Activated naive CD4-positive, alpha-beta T cell treated with anti-CD3 and anti-CD28 coated beads, Interleukin-2, amount 50 U/mL, for 24 hours (primary cell): ENCODE measurements at regions not wholly inside any gene's neighbourhood (a gene's known extent, or its start where the extent isn't known, plus 50 kb on each side); places are given as distances from the start of the nearest gene placed in this dataset.

Source experiments
- H3K27ac Mint-ChIP-seq: one replicate; pipeline ENCODE4 v1.8.0; 2021; ENCODE audit warnings: mild to moderate bottlenecking, mixed read lengths
- H3K27me3 Mint-ChIP-seq: one replicate; pipeline ENCODE4 v1.8.0; 2021; ENCODE audit warnings: mixed read lengths
- H3K36me3 Mint-ChIP-seq: one replicate; pipeline ENCODE4 v1.8.0; 2021; ENCODE audit warnings: mixed read lengths
- H3K4me1 Mint-ChIP-seq: one replicate; pipeline ENCODE4 v1.8.0; 2021; ENCODE audit warnings: mixed read lengths
- H3K4me3 Mint-ChIP-seq: one replicate; pipeline ENCODE4 v1.8.0; 2021; ENCODE audit warnings: mild to moderate bottlenecking, mixed read lengths
- H3K9me3 Mint-ChIP-seq: one replicate; pipeline ENCODE4 v1.8.0; 2021; ENCODE audit warnings: mixed read lengths

GRCh38 chr12:107396991-107397390, 288.6 kb upstream of the PWP1 start:
- H3K36me3 Mint-ChIP-seq = no peaks in the 10 kb centered on the region

DNA sequence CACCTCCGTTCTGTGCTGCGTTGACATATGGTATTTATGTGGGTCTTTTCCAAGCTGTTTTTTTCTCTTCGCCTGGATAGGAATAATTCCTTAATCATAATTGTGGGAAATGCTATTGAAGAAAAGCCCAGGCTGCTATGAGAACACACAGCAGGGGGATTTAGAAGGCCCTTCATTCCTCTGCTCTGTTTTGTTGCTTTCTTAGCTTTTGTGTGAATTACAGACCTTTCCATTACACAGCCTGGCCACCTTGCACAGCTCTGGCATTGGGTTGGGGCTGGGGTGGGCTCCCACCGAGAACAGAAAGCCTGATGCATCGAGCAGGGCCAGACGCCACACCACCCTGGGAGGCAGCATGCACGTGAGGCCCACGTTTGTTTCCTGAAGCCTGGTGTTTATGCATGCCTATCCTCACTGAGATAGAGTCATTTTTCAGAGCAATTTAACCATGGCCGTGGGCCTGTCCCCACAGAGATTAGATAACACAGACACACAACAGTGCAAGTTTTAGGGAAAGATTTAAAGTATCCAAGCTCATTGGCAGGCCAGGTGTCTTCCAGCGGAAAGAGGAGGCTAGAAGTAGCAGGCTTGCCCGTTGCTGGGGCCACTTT, 287.6 kb upstream of the PWP1 start:
- H3K36me3 Mint-ChIP-seq = no peaks in the 10 kb centered on the region
- no peaks in the 10 kb centered on the region for H3K9me3 Mint-ChIP-seq
- no peak overlapping the region for H3K27ac Mint-ChIP-seq
- H3K4me3 Mint-ChIP-seq = no peak overlapping the region
- H3K4me1 Mint-ChIP-seq = peaks cover 44% of the 10 kb centered on the region
- H3K27me3 Mint-ChIP-seq = no peaks in the 10 kb centered on the region

More at GRCh38 chr12:107396991-107397390, 288.6 kb upstream of the PWP1 start:
- Mint-ChIP-seq H3K27ac (no peak overlapping the region), H3K4me1 (peaks cover 46% of the 10 kb centered on the region), H3K4me3 (no peak overlapping the region), H3K9me3 (no peaks in the 10 kb centered on the region), H3K27me3 (no peaks in the 10 kb centered on the region)

DNA sequence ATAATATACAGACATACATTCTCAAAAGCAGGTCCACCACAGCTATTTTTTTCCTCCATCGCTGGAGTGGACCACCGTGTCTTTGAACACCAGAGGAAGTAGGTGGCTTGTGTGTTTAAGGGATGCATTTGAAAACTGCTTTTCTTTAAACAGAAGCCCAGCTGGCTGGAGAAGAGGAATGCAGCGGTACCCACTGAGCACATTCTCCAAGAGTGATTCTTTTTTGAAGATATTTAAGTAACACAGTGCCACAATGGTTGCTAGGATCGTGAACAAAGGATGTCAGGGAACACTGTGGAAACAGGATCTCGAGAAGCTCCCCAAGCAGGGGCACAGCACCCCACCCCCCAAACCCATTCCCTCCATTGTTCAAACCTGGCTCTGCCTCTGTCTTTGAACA, 286.6 kb upstream of the PWP1 start:
- Mint-ChIP-seq H3K4me1 (peaks cover 38% of the 10 kb centered on the region), H3K9me3 (no peaks in the 10 kb centered on the region), H3K27ac (no peak overlapping the region), H3K4me3 (no peak overlapping the region), H3K36me3 (no peaks in the 10 kb centered on the region), H3K27me3 (no peaks in the 10 kb centered on the region)

DNA sequence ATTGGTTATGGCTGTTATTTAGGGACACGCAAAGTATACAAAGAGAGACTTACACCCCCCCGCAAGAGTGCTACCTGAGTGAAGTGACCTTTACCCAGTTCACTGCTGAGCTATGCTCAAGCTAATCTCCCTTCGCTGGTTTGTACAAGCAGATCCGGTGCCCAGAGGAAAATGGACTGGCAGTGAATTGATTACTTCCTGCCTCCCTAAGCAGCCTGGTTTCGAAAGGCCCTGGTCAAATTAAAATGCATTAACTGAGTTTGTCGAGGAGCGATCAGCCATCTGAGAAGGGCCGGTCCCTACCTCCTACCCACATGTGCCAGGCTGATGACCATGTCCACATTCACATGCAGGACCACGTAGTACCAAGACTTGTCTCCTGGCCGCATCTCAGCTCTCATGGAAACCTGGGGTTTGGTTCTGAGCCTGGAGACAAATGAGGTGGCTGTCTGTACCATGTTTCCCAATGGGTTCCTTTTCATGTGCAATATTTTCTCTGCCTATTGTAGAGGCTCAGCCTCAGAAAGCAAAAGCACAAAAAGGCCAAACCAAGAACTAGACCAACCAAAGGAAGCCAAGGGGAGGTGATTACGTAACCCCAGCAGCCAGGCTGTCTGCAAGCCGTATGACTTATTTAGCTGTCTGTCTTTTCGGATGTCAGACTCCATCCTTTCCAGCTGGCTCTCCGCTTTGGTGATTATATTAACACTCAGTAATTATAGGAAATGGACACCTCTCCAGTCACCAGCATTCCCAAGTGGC, 284.7 kb upstream of the PWP1 start:
- Mint-ChIP-seq H3K27ac (no peak overlapping the region), H3K27me3 (no peaks in the 10 kb centered on the region), H3K4me1 (peaks cover 27% of the 10 kb centered on the region), H3K4me3 (no peak overlapping the region), H3K9me3 (no peaks in the 10 kb centered on the region), H3K36me3 (no peaks in the 10 kb centered on the region)

GRCh38 chr12:107402041-107403022, 283.3 kb upstream of the PWP1 start:
- H3K4me3 Mint-ChIP-seq = no peak overlapping the region
- peak overlapping the region; percentile 46 for H3K27ac Mint-ChIP-seq
- H3K27me3 Mint-ChIP-seq = no peaks in the 10 kb centered on the region

GRCh38 chr12:107404981-107405380, 280.6 kb upstream of the PWP1 start:
- Mint-ChIP-seq H3K4me1 (peaks cover 9% of the 10 kb centered on the region), H3K36me3 (peaks cover 1% of the 10 kb centered on the region), H3K9me3 (no peaks in the 10 kb centered on the region), H3K4me3 (no peak overlapping the region), H3K27me3 (no peaks in the 10 kb centered on the region), H3K27ac (no peak overlapping the region)

More at GRCh38 chr12:107402041-107403022, 283.3 kb upstream of the PWP1 start:
- H3K9me3 Mint-ChIP-seq = no peaks in the 10 kb centered on the region
- peaks cover 18% of the 10 kb centered on the region for H3K4me1 Mint-ChIP-seq
- H3K36me3 Mint-ChIP-seq = no peaks in the 10 kb centered on the region

- peaks cover 1% of the 10 kb centered on the region for H3K36me3 Mint-ChIP-seq
- H3K27me3 Mint-ChIP-seq = no peaks in the 10 kb centered on the region
- no peak overlapping the region for H3K4me3 Mint-ChIP-seq
- H3K27ac Mint-ChIP-seq = no peak overlapping the region
- peaks cover 9% of the 10 kb centered on the region for H3K4me1 Mint-ChIP-seq
- no peaks in the 10 kb centered on the region for H3K9me3 Mint-ChIP-seq
Measured at GRCh38 chr12:107405436-107405835, 280.2 kb upstream of the PWP1 start.

GRCh38 chr12:107406932-107407331, 278.7 kb upstream of the PWP1 start:
- no peaks in the 10 kb centered on the region for H3K9me3 Mint-ChIP-seq
- no peak overlapping the region for H3K27ac Mint-ChIP-seq
- peaks cover 4% of the 10 kb centered on the region for H3K36me3 Mint-ChIP-seq
- no peaks in the 10 kb centered on the region for H3K27me3 Mint-ChIP-seq
- H3K4me3 Mint-ChIP-seq = no peak overlapping the region
- peaks cover 9% of the 10 kb centered on the region for H3K4me1 Mint-ChIP-seq

DNA sequence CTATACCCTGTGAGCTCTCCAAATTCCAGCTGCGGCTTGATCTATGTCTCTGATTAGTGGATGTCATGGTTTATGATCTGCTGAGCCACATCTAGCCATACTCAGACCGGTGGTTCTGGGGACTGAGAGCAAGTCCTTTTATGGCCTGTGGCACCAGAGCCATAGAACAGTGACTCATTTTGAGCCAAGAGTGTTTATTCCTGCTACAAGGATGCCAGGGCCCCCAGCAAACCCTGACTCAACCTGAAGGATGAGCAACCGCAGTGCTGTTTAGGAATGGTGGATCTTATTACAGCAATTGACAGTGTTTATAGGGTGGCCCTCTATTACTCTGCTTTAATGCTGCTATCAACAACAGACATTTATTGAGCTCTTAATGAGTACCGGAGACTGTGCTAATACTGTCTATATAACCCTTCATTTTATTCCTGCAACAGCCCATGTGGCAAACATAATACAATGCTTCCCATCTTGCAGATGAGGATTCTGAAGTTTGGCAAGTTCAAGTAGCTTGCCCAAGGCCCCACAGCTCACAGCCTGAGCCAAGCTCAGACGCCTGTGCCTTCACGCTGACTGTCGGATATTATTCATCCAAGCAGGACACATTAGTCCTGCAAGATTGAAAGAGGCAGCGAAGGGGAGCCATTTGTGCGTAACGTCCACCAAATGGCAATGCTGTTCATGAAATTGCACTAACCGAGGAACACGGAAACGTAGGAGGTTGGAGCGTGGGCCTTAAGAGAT, 273.6 kb upstream of the PWP1 start:
- Mint-ChIP-seq H3K36me3 (peaks cover 7% of the 10 kb centered on the region), H3K9me3 (no peaks in the 10 kb centered on the region), H3K4me1 (peaks cover 4% of the 10 kb centered on the region), H3K27ac (no peak overlapping the region), H3K27me3 (no peaks in the 10 kb centered on the region), H3K4me3 (no peak overlapping the region)

DNA sequence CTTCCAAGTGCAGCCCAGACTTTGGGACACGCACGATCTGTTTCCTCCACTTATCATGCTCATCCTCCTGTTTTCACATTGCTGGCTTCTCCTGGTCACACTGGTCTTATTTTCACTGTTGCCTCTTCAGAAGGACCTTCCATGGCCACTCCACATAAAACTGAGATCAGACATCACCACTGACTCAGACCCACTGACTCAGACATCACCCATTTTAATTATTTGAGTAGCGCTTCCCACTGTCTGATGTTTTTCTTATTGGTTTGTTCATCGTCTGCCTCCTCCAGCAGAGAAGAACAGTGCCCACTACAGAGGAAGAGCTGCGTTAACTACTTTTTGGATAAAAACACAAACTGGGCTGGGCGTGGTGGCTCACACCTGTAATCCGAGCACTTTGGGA, 270.5 kb upstream of the PWP1 start:
- peaks cover 5% of the 10 kb centered on the region for H3K9me3 Mint-ChIP-seq
- no peak overlapping the region for H3K4me3 Mint-ChIP-seq
- no peak overlapping the region for H3K27ac Mint-ChIP-seq
- H3K36me3 Mint-ChIP-seq = peaks cover 14% of the 10 kb centered on the region
- H3K4me1 Mint-ChIP-seq = peaks cover 5% of the 10 kb centered on the region
- no peaks in the 10 kb centered on the region for H3K27me3 Mint-ChIP-seq

- H3K4me3 Mint-ChIP-seq = no peak overlapping the region
- peaks cover 18% of the 10 kb centered on the region for H3K36me3 Mint-ChIP-seq
- no peaks in the 10 kb centered on the region for H3K27me3 Mint-ChIP-seq
- H3K27ac Mint-ChIP-seq = no peak overlapping the region
- H3K4me1 Mint-ChIP-seq = peaks cover 7% of the 10 kb centered on the region
- H3K9me3 Mint-ChIP-seq = peaks cover 5% of the 10 kb centered on the region
Measured at GRCh38 chr12:107415834-107416233, 269.8 kb upstream of the PWP1 start.

- H3K36me3 Mint-ChIP-seq = peaks cover 16% of the 10 kb centered on the region
- no peak overlapping the region for H3K4me3 Mint-ChIP-seq
- no peaks in the 10 kb centered on the region for H3K27me3 Mint-ChIP-seq
- H3K27ac Mint-ChIP-seq = no peak overlapping the region
- peaks cover 7% of the 10 kb centered on the region for H3K4me1 Mint-ChIP-seq
- peaks cover 5% of the 10 kb centered on the region for H3K9me3 Mint-ChIP-seq
Measured at GRCh38 chr12:107417004-107417403, 268.6 kb upstream of the PWP1 start.

DNA sequence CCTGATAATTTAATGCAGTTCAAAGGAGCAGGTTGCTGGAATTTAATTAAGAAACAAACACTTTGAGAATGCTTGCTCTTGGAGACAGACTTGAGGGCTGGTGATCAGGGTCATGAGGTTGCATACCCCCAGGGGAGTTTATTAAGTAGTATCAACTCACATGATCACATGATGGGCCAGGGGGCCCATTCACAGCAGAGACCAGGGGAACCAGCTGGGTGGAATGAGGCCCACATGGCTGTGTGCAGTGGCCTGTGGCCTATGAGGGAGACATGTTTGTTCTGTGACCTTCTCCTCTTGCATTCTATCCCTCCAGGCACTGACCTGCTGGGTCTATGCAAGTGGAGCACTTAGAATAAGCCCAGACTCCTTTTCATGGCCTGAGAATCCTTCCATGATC, 266.6 kb upstream of the PWP1 start:
- no peak overlapping the region for H3K27ac Mint-ChIP-seq

DNA sequence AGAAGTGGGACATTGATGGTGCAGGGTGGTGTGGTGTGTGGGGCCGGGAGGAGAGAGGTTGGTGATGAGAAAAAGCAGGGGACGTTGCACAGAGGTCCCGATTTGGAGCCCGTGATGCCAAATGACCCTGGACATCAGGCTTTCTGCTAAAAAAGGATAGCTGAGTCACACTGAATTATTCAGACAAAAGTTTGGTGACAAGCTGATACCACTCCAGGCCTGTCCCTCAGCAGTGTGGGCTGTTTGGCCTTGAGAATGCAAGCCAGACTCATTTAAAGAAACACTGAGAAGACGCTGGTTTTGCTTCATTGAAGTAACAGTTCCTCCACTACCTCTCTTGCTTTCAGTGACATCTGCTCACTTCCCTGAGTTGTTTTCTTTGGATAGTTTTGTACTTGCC, 262.1 kb upstream of the PWP1 start:
- Mint-ChIP-seq H3K27me3 (no peaks in the 10 kb centered on the region), H3K4me3 (no peak overlapping the region), H3K27ac (no peak overlapping the region), H3K36me3 (peaks cover 28% of the 10 kb centered on the region), H3K9me3 (peaks cover 5% of the 10 kb centered on the region), H3K4me1 (peaks cover 9% of the 10 kb centered on the region)

More for the DNA sequence above, 266.6 kb upstream of the PWP1 start:
- Mint-ChIP-seq H3K9me3 (peaks cover 5% of the 10 kb centered on the region), H3K27me3 (no peaks in the 10 kb centered on the region), H3K36me3 (peaks cover 19% of the 10 kb centered on the region), H3K4me3 (no peak overlapping the region), H3K4me1 (peaks cover 11% of the 10 kb centered on the region)
